Adipocyte (in vitro differentiated cells): ENCODE measurements at regions not wholly inside any gene's neighbourhood (a gene's known extent, or its start where the extent isn't known, plus 50 kb on each side); places are given as distances from the start of the nearest gene placed in this dataset.
A peak's percentile ranks its signal among the peaks of the same experiment; 100 is the strongest.

Experiments
- DNase-seq: peaks from one replicate; pipeline ENCODE4 v3.0.0-alpha.2; 2015; ENCODE audit warnings: low read depth
- H3K27me3 ChIP-seq: replicated peaks from 2 replicates; pipeline ENCODE4 v1.7.0; 2013; ENCODE audit warnings: mild to moderate bottlenecking, low read length, moderate library complexity; ENCODE audit not compliant: control insufficient read depth, insufficient read depth
- H3K36me3 ChIP-seq: 2 replicates; pipeline ENCODE4 v1.7.0; 2013; ENCODE audit warnings: low read length, mild to moderate bottlenecking, moderate library complexity; ENCODE audit not compliant: control insufficient read depth, insufficient read depth, severe bottlenecking
- H3K4me1 ChIP-seq: 2 replicates; pipeline ENCODE4 v1.7.0; 2013; ENCODE audit warnings: mild to moderate bottlenecking, low read length, moderate library complexity; ENCODE audit not compliant: control insufficient read depth, insufficient read depth
- H3K4me3 ChIP-seq: 2 replicates; pipeline ENCODE4 v1.7.0; 2013; ENCODE audit warnings: mild to moderate bottlenecking, low read length, moderate library complexity
- H3K9ac ChIP-seq: 2 replicates; pipeline ENCODE4 v1.7.0; 2013; ENCODE audit warnings: mild to moderate bottlenecking, low read length, moderate library complexity
- H3K9me3 ChIP-seq: 2 replicates; pipeline ENCODE4 v1.7.0; 2013; ENCODE audit warnings: mild to moderate bottlenecking, low read length, moderate library complexity; ENCODE audit not compliant: control insufficient read depth

GRCh38 chr5:18238321-18238720 is 604.1 kb downstream of the TAF11L14 start:
- no peak for DNase-seq
- H3K9me3 ChIP-seq = peaks cover 7% of the 10 kb centered on the region
- H3K27me3 ChIP-seq = no peaks in the 10 kb centered on the region
- H3K4me1 ChIP-seq = no peaks in the 10 kb centered on the region
- no peak overlapping the region for H3K9ac ChIP-seq
- H3K36me3 ChIP-seq = no peaks in the 10 kb centered on the region
- H3K4me3 ChIP-seq = no peak overlapping the region

- H3K9me3 ChIP-seq = peaks cover 10% of the 10 kb centered on the region
- no peak overlapping the region for H3K4me3 ChIP-seq
- no peaks in the 10 kb centered on the region for H3K27me3 ChIP-seq
- DNase-seq = no peak
- H3K9ac ChIP-seq = no peak overlapping the region
- H3K4me1 ChIP-seq = no peaks in the 10 kb centered on the region
- no peaks in the 10 kb centered on the region for H3K36me3 ChIP-seq
These were observed 606.7 kb downstream of the TAF11L14 start for GRCh38 chr5:18240971-18241370.

- no peaks in the 10 kb centered on the region for H3K4me1 ChIP-seq
- no peaks in the 10 kb centered on the region for H3K36me3 ChIP-seq
- peak; percentile 38 for DNase-seq
- H3K9ac ChIP-seq = no peak overlapping the region
- no peak overlapping the region for H3K4me3 ChIP-seq
- H3K9me3 ChIP-seq = peaks cover 16% of the 10 kb centered on the region
- no peaks in the 10 kb centered on the region for H3K27me3 ChIP-seq
These were observed 609.6 kb downstream of the TAF11L14 start for GRCh38 chr5:18243846-18244245.

GRCh38 chr5:18244309-18244708 is 610.0 kb downstream of the TAF11L14 start:
- peak; percentile 31 for DNase-seq
- Histone ChIP-seq H3K9ac (no peak overlapping the region), H3K27me3 (no peaks in the 10 kb centered on the region), H3K9me3 (peaks cover 16% of the 10 kb centered on the region), H3K4me3 (no peak overlapping the region), H3K4me1 (no peaks in the 10 kb centered on the region), H3K36me3 (no peaks in the 10 kb centered on the region)

- peaks cover 13% of the 10 kb centered on the region for H3K9me3 ChIP-seq
- no peak overlapping the region for H3K9ac ChIP-seq
- no peaks in the 10 kb centered on the region for H3K27me3 ChIP-seq
- H3K4me1 ChIP-seq = no peaks in the 10 kb centered on the region
- H3K4me3 ChIP-seq = no peak overlapping the region
- no peak for DNase-seq
- H3K36me3 ChIP-seq = no peaks in the 10 kb centered on the region
These were observed 618.3 kb downstream of the TAF11L14 start for GRCh38 chr5:18252559-18252958.

GRCh38 chr5:18264126-18264882 is 630.0 kb downstream of the TAF11L14 start:
- no peaks in the 10 kb centered on the region for H3K4me1 ChIP-seq
- H3K27me3 ChIP-seq = no peaks in the 10 kb centered on the region
- H3K36me3 ChIP-seq = no peaks in the 10 kb centered on the region
- no peak for DNase-seq
- no peak overlapping the region for H3K4me3 ChIP-seq
- H3K9ac ChIP-seq = no peak overlapping the region
- H3K9me3 ChIP-seq = no peaks in the 10 kb centered on the region

GRCh38 chr5:18270635-18271338 is 636.5 kb downstream of the TAF11L14 start:
- Histone ChIP-seq H3K9me3 (no peaks in the 10 kb centered on the region), H3K4me1 (no peaks in the 10 kb centered on the region), H3K36me3 (no peaks in the 10 kb centered on the region), H3K4me3 (no peak overlapping the region), H3K27me3 (no peaks in the 10 kb centered on the region), H3K9ac (no peak overlapping the region)
- DNase-seq = peak; percentile 4

- Histone ChIP-seq H3K4me1 (no peaks in the 10 kb centered on the region), H3K9ac (no peak overlapping the region), H3K4me3 (no peak overlapping the region), H3K9me3 (no peaks in the 10 kb centered on the region), H3K36me3 (no peaks in the 10 kb centered on the region), H3K27me3 (no peaks in the 10 kb centered on the region)
- DNase-seq = no peak
These were observed 642.7 kb downstream of the TAF11L14 start for GRCh38 chr5:18276939-18277338.

GRCh38 chr5:18281947-18282581 is 647.8 kb downstream of the TAF11L14 start:
- no peaks in the 10 kb centered on the region for H3K36me3 ChIP-seq
- no peaks in the 10 kb centered on the region for H3K4me1 ChIP-seq
- H3K9me3 ChIP-seq = no peaks in the 10 kb centered on the region
- no peaks in the 10 kb centered on the region for H3K27me3 ChIP-seq
- peak; percentile 79 for DNase-seq
- no peak overlapping the region for H3K9ac ChIP-seq
- no peak overlapping the region for H3K4me3 ChIP-seq

GRCh38 chr5:18285257-18285656 is 651.0 kb downstream of the TAF11L14 start:
- DNase-seq = no peak
- no peaks in the 10 kb centered on the region for H3K9me3 ChIP-seq
- H3K36me3 ChIP-seq = no peaks in the 10 kb centered on the region
- H3K27me3 ChIP-seq = no peaks in the 10 kb centered on the region
- no peaks in the 10 kb centered on the region for H3K4me1 ChIP-seq
- H3K9ac ChIP-seq = no peak overlapping the region
- no peak overlapping the region for H3K4me3 ChIP-seq

- Histone ChIP-seq H3K27me3 (no peaks in the 10 kb centered on the region), H3K9ac (no peak overlapping the region)
- no peak for DNase-seq
These were observed 657.9 kb downstream of the TAF11L14 start for GRCh38 chr5:18292146-18292545.

More at GRCh38 chr5:18292146-18292545, 657.9 kb downstream of the TAF11L14 start:
- Histone ChIP-seq H3K4me3 (no peak overlapping the region), H3K4me1 (no peaks in the 10 kb centered on the region), H3K9me3 (no peaks in the 10 kb centered on the region), H3K36me3 (no peaks in the 10 kb centered on the region)
